ENCODE measurements at regions not wholly inside any gene's neighbourhood (a gene's known extent, or its start where the extent isn't known, plus 50 kb on each side); places are given as distances from the start of the nearest gene placed in this dataset.

DNA sequence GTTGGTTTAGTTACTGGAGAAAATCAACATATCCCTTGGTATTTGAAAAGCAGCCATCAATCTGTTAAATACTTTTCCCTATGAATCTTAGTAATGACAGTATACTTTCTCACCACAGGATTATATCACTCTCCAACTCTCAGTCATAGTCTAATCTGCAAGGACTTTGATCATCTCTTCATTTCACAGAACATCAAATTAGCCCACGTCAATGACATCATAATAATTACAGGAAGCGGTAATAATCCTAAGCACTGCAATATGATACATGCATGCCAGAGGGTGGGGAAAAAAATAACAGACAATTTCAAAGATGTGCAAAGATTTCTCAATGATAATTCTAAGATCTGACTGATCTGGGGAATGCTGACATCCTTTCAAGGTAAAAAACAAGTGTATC is 404.1 kb downstream of the GPM6A start:
- Histone ChIP-seq H3K9me3 (ENCODE audit: low read depth, low read length) (no peaks in the 10 kb centered on the region), H3K27ac (no peak overlapping the region), H3K36me3 (ENCODE audit: insufficient read depth, low read length) (no peaks in the 10 kb centered on the region), H3K9ac (ENCODE audit: insufficient read length) (no peak overlapping the region), H3K4me3 (no peak overlapping the region)
- DNase-seq (ENCODE audit: low read depth, low spot score): no peak
- TF ChIP-seq POLR2AphosphoS5 (IDR thresholded peaks at IDR 0.05; ENCODE audit: borderline replicate concordance, low read depth, low read length) (no peak), FOXP2 (optimal IDR thresholded peaks at IDR 0.05; ENCODE audit: control extremely low read depth, extremely low read length, insufficient read depth) (no peak), EZH2 (IDR thresholded peaks at IDR 0.05) (no peak)

DNA sequence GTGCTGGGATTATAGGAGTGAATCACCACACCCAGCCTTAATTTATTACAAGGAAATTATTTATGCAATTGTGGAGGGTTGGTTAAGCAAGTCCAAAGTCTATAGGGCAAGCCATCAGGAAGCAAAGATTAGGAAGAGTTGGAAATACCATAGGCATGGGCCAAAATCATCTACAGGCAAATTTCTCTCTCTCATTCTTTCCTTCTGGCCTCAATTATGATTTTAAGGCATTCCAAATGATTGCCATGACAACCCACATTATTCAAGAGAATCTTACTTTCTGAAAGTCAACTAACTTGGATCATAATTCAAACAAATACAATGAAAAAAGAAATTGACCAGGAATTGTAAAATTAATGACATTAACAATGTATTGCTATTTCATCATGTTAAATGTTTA is 400.8 kb downstream of the GPM6A start:
- Histone ChIP-seq H3K9me3 (ENCODE audit: low read depth, low read length) (no peaks in the 10 kb centered on the region), H3K27ac (no peak overlapping the region), H3K4me3 (no peak overlapping the region), H3K9ac (ENCODE audit: insufficient read length) (no peak overlapping the region), H3K36me3 (ENCODE audit: insufficient read depth, low read length) (no peaks in the 10 kb centered on the region)
- DNase-seq (ENCODE audit: low read depth, low spot score): no peak
- TF ChIP-seq FOXP2 (optimal IDR thresholded peaks at IDR 0.05; ENCODE audit: control extremely low read depth, extremely low read length, insufficient read depth): no peak
- no peak for TF ChIP-seq EZH2 (IDR thresholded peaks at IDR 0.05)
- TF ChIP-seq POLR2AphosphoS5 (IDR thresholded peaks at IDR 0.05; ENCODE audit: borderline replicate concordance, low read depth, low read length): no peak

DNA sequence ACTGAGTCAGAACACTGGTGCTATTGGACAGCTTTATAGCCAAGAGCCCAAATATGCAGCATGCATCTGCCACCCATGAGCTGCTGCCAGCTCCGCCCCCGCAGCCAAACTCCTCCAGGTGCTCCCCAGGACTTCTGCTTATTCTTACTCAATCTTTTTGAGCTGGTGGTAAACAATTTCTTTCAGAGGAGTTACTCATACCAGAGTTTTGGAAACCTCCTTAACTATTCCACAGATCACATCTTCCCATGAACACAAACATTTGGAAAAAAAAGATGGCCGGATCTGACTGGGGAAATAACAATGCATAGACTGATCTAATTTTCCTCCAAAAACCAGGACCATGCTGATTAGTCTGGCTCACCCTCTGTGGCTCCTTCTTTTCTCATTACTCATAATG is 399.9 kb downstream of the GPM6A start:
- no peaks in the 10 kb centered on the region for H3K9me3 ChIP-seq (ENCODE audit: low read depth, low read length)
- no peak overlapping the region for H3K27ac ChIP-seq
- TF ChIP-seq FOXP2 (optimal IDR thresholded peaks at IDR 0.05; ENCODE audit: control extremely low read depth, extremely low read length, insufficient read depth) (no peak), EZH2 (IDR thresholded peaks at IDR 0.05) (no peak), POLR2AphosphoS5 (IDR thresholded peaks at IDR 0.05; ENCODE audit: borderline replicate concordance, low read depth, low read length) (no peak)
- no peak overlapping the region for H3K4me3 ChIP-seq
- no peaks in the 10 kb centered on the region for H3K36me3 ChIP-seq (ENCODE audit: insufficient read depth, low read length)
- no peak overlapping the region for H3K9ac ChIP-seq (ENCODE audit: insufficient read length)
- DNase-seq (ENCODE audit: low read depth, low spot score): no peak

DNA sequence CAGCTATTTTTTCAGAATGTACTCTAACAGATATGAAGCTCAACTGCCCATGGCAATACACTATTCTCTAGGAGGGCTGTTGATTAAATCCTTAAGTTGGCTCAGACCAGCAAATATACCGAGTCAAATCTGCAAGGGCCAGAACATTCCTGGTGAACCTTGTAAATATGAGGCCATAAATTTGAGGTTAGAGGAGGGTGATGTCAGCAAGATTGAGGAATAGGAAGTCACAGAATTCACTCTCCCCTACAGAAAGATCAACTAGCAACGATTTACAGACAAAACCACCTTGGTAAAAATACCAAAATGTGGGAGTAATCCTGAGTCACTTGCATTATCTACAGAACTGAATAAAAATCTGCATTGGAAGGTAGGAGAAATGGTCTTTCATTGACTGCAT is 399.3 kb downstream of the GPM6A start:
- no peak for TF ChIP-seq EZH2 (IDR thresholded peaks at IDR 0.05)
- TF ChIP-seq FOXP2 (optimal IDR thresholded peaks at IDR 0.05; ENCODE audit: control extremely low read depth, extremely low read length, insufficient read depth): no peak
- no peak for TF ChIP-seq POLR2AphosphoS5 (IDR thresholded peaks at IDR 0.05; ENCODE audit: borderline replicate concordance, low read depth, low read length)
- Histone ChIP-seq H3K9ac (ENCODE audit: insufficient read length) (no peak overlapping the region), H3K4me3 (no peak overlapping the region), H3K27ac (no peak overlapping the region), H3K36me3 (ENCODE audit: insufficient read depth, low read length) (no peaks in the 10 kb centered on the region), H3K9me3 (ENCODE audit: low read depth, low read length) (no peaks in the 10 kb centered on the region)
- no peak for DNase-seq (ENCODE audit: low read depth, low spot score)

GRCh38 chr4:175413561-175413960 is 398.5 kb downstream of the GPM6A start:
- H3K9me3 ChIP-seq (ENCODE audit: low read depth, low read length): no peaks in the 10 kb centered on the region
- H3K36me3 ChIP-seq (ENCODE audit: insufficient read depth, low read length): no peaks in the 10 kb centered on the region
- DNase-seq (ENCODE audit: low read depth, low spot score): no peak
- H3K27ac ChIP-seq: no peak overlapping the region
- TF ChIP-seq EZH2 (IDR thresholded peaks at IDR 0.05): no peak
- TF ChIP-seq POLR2AphosphoS5 (IDR thresholded peaks at IDR 0.05; ENCODE audit: borderline replicate concordance, low read depth, low read length): no peak
- TF ChIP-seq FOXP2 (optimal IDR thresholded peaks at IDR 0.05; ENCODE audit: control extremely low read depth, extremely low read length, insufficient read depth): no peak
- no peak overlapping the region for H3K4me3 ChIP-seq
- no peak overlapping the region for H3K9ac ChIP-seq (ENCODE audit: insufficient read length)

GRCh38 chr4:175414602-175415001 is 397.5 kb downstream of the GPM6A start:
- Histone ChIP-seq H3K36me3 (ENCODE audit: insufficient read depth, low read length) (no peaks in the 10 kb centered on the region), H3K4me3 (no peak overlapping the region), H3K9me3 (ENCODE audit: low read depth, low read length) (no peaks in the 10 kb centered on the region), H3K27ac (no peak overlapping the region), H3K9ac (ENCODE audit: insufficient read length) (no peak overlapping the region)
- no peak for DNase-seq (ENCODE audit: low read depth, low spot score)
- no peak for TF ChIP-seq FOXP2 (optimal IDR thresholded peaks at IDR 0.05; ENCODE audit: control extremely low read depth, extremely low read length, insufficient read depth)
- no peak for TF ChIP-seq POLR2AphosphoS5 (IDR thresholded peaks at IDR 0.05; ENCODE audit: borderline replicate concordance, low read depth, low read length)
- no peak for TF ChIP-seq EZH2 (IDR thresholded peaks at IDR 0.05)

- H3K27ac ChIP-seq: no peak overlapping the region
- TF ChIP-seq POLR2AphosphoS5 (IDR thresholded peaks at IDR 0.05; ENCODE audit: borderline replicate concordance, low read depth, low read length): no peak
- no peak for TF ChIP-seq EZH2 (IDR thresholded peaks at IDR 0.05)
- no peak for TF ChIP-seq FOXP2 (optimal IDR thresholded peaks at IDR 0.05; ENCODE audit: control extremely low read depth, extremely low read length, insufficient read depth)
- no peak overlapping the region for H3K9ac ChIP-seq (ENCODE audit: insufficient read length)
- DNase-seq (ENCODE audit: low read depth, low spot score): no peak
- no peaks in the 10 kb centered on the region for H3K36me3 ChIP-seq (ENCODE audit: insufficient read depth, low read length)
- no peak overlapping the region for H3K4me3 ChIP-seq
- no peaks in the 10 kb centered on the region for H3K9me3 ChIP-seq (ENCODE audit: low read depth, low read length)
Measured at GRCh38 chr4:175418516-175418915, 393.5 kb downstream of the GPM6A start.

- Histone ChIP-seq H3K36me3 (ENCODE audit: insufficient read depth, low read length) (no peaks in the 10 kb centered on the region), H3K27ac (peak overlapping the region; percentile 12; the same call in 1 of the 2 replicates), H3K9me3 (ENCODE audit: low read depth, low read length) (no peaks in the 10 kb centered on the region), H3K4me3 (no peak overlapping the region), H3K9ac (ENCODE audit: insufficient read length) (no peak overlapping the region)
- TF ChIP-seq EZH2 (IDR thresholded peaks at IDR 0.05) (no peak), FOXP2 (optimal IDR thresholded peaks at IDR 0.05; ENCODE audit: control extremely low read depth, extremely low read length, insufficient read depth) (no peak), POLR2AphosphoS5 (IDR thresholded peaks at IDR 0.05; ENCODE audit: borderline replicate concordance, low read depth, low read length) (no peak)
- DNase-seq (ENCODE audit: low read depth, low spot score): no peak
Measured at GRCh38 chr4:175419236-175419718, 392.8 kb downstream of the GPM6A start.

GRCh38 chr4:175421506-175421905 is 390.6 kb downstream of the GPM6A start:
- no peak for DNase-seq (ENCODE audit: low read depth, low spot score)
- no peaks in the 10 kb centered on the region for H3K9me3 ChIP-seq (ENCODE audit: low read depth, low read length)
- no peak overlapping the region for H3K27ac ChIP-seq
- H3K4me3 ChIP-seq: no peak overlapping the region
- TF ChIP-seq EZH2 (IDR thresholded peaks at IDR 0.05): no peak
- TF ChIP-seq FOXP2 (optimal IDR thresholded peaks at IDR 0.05; ENCODE audit: control extremely low read depth, extremely low read length, insufficient read depth): no peak
- no peak for TF ChIP-seq POLR2AphosphoS5 (IDR thresholded peaks at IDR 0.05; ENCODE audit: borderline replicate concordance, low read depth, low read length)
- H3K9ac ChIP-seq (ENCODE audit: insufficient read length): no peak overlapping the region
- no peaks in the 10 kb centered on the region for H3K36me3 ChIP-seq (ENCODE audit: insufficient read depth, low read length)

All from SK-N-MC (cell line).